Adrenal gland (tissue), 9 donors: ENCODE measurements at regions not wholly inside any gene's neighbourhood (a gene's known extent, or its start where the extent isn't known, plus 50 kb on each side); places are given as distances from the start of the nearest gene placed in this dataset.
A peak's percentile ranks its signal among the peaks of the same experiment; 100 is the strongest.

Experiments
- DNase-seq, 7 donors: peaks; one replicate each; pipeline ENCODE4 v3.0.0-alpha.2; 2019 to 2020
- H3K27ac ChIP-seq, 5 donors: fragments of 200-600 bp; sonication (generic) in 4 of 5; 1 replicate in 3 of 5; 2 replicates in 2 of 5; pipeline versions ENCODE4 v1.5.1 to v1.8.0; 2016 to 2020; ENCODE audit warnings: mild to moderate bottlenecking in 1 of 5
- H3K27me3 ChIP-seq: fragments of 200-600 bp; 2 replicates; pipeline ENCODE4 v1.8.0; 2021
- H3K36me3 ChIP-seq, 2 donors: fragments of 200-600 bp; replicated peaks in 1 of 2; 1 replicate in 1 of 2; 2 replicates in 1 of 2; pipeline versions ENCODE4 v1.5.1 to v1.8.0; 2018 to 2022
- H3K4me1 ChIP-seq, 2 donors: fragments of 200-600 bp; replicated peaks in 1 of 2; 1 replicate in 1 of 2; 2 replicates in 1 of 2; pipeline versions ENCODE4 v1.5.1 to v1.8.0; 2018 to 2021
- H3K4me3 ChIP-seq, 4 donors: fragments of 200-600 bp; sonication (generic) in 3 of 4; one replicate each; pipeline ENCODE4 v1.5.1; 2016 to 2018
- H3K9me3 ChIP-seq, 3 donors: fragments of 200-600 bp; sonication (generic) in 1 of 3; replicated peaks in 1 of 3; 1 replicate in 2 of 3; 2 replicates in 1 of 3; pipeline versions ENCODE4 v1.5.1 to v1.8.0; 2016 to 2021
- POLR2A ChIP-seq, 2 donors: fragments of 450-650 bp; IDR thresholded peaks; one replicate each; pipeline ENCODE4 v1.6.1; 2017; ENCODE audit warnings: antibody characterized with exemption in 2 of 2, mild to moderate bottlenecking in 2 of 2, moderate library complexity in 1 of 2
- WGBS, 4 donors: extraction: QIAGEN DNeasy Blood & Tissue Kit in 2 of 4; methylation state at CpG; one replicate each; pipeline versions ENCODE4 v1.1.5 to v1.1.7; 2013 to 2017; 5-methylcytosine and 5-hydroxymethylcytosine counted together
- intact Hi-C, 2 donors: fragments of 100-400 bp; cut with DNase I; formaldehyde crosslinking; loops; one replicate each; pipeline versions ENCODE4 v1.14.1 to v1.15.0; 2022 to 2023
- TF ChIP-seq, protein P1 (sequence below), 6 experiments: fragments of 450-650 bp in 4 of 6; fragments of 200-600 bp in 2 of 6; sonication (generic) in 1 of 6; IDR thresholded peaks; 1 replicate in 5 of 6; 2 replicates in 1 of 6; pipeline versions ENCODE4 v1.5.1 to v1.8.0; 2016 to 2021; ENCODE audit warnings: antibody characterized with exemption in 6 of 6, mild to moderate bottlenecking in 2 of 6, moderate library complexity in 1 of 6
- donor health status: healthy with polysubstance abuse.
- donor health status: Bipolar disorder and iron deficiency.
- donor health status: DM: yes; HTN: yes; CAD: no.
- donor health status: DM: no; HTN: no; CAD: no.
- donor health status: DM: no; HTN: no; CAD: no.

GRCh38 chr3:30428251-30428650, 178.2 kb upstream of the TGFBR2 start:
- Histone ChIP-seq H3K4me1 (peaks cover 0 to 5% of the 10 kb centered on the region in 2 donors), H3K4me3 (no peak overlapping the region), H3K27me3 (no peaks in the 10 kb centered on the region), H3K9me3 (no peaks in the 10 kb centered on the region), H3K36me3 (no peaks in the 10 kb centered on the region), H3K27ac (no peak overlapping the region)
- TF ChIP-seq, protein P1, sequence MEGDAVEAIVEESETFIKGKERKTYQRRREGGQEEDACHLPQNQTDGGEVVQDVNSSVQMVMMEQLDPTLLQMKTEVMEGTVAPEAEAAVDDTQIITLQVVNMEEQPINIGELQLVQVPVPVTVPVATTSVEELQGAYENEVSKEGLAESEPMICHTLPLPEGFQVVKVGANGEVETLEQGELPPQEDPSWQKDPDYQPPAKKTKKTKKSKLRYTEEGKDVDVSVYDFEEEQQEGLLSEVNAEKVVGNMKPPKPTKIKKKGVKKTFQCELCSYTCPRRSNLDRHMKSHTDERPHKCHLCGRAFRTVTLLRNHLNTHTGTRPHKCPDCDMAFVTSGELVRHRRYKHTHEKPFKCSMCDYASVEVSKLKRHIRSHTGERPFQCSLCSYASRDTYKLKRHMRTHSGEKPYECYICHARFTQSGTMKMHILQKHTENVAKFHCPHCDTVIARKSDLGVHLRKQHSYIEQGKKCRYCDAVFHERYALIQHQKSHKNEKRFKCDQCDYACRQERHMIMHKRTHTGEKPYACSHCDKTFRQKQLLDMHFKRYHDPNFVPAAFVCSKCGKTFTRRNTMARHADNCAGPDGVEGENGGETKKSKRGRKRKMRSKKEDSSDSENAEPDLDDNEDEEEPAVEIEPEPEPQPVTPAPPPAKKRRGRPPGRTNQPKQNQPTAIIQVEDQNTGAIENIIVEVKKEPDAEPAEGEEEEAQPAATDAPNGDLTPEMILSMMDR (IDR thresholded peaks at IDR 0.05): no peak
- no peak for TF ChIP-seq POLR2A (IDR thresholded peaks at IDR 0.05)
- no peak for DNase-seq
- intact Hi-C loops: no loop called here

- Histone ChIP-seq H3K4me3 (no peak overlapping the region), H3K9me3 (no peaks in the 10 kb centered on the region), H3K27me3 (no peaks in the 10 kb centered on the region), H3K27ac (no peak overlapping the region), H3K36me3 (no peaks in the 10 kb centered on the region), H3K4me1 (peaks cover 0 to 6% of the 10 kb centered on the region in 2 donors)
- TF ChIP-seq, protein P1 (IDR thresholded peaks at IDR 0.05): no peak
- TF ChIP-seq POLR2A (IDR thresholded peaks at IDR 0.05): no peak
- intact Hi-C loops: no loop called here
- DNase-seq: no peak
- WGBS, 4 donors: 68 to 89% (median 80%) methylated on average over 7 of the region's 7 CpGs
These were observed 170.5 kb upstream of the TGFBR2 start for GRCh38 chr3:30435861-30436331.

DNA sequence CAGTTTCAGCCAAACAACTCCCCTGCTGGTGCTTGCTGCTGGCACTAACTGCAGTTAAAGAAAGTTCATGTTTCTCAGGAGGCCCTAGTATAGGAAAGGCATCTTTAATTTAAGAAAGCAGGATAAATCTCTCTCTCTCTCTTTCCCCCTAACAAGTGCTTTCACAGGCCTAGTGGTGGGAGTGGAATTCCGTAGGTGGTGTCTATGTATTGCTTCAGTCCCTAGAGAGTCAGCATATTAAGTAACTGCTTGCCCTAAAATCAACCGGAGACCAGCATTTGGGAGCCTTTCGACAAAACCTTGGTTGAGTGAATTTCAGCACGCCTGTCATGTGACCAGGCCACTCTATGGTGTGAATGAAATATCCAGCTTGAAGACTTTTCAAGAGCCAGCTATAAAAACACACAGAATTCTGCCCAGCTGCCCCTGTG, 169.2 kb upstream of the TGFBR2 start:
- peaks cover 0 to 7% of the 10 kb centered on the region in 2 donors for H3K4me1 ChIP-seq

GRCh38 chr3:30438126-30438525, 168.3 kb upstream of the TGFBR2 start:
- WGBS, 4 donors: 81 to 90% (median 84%) methylated on average over 2 of the region's 2 CpGs

More for the DNA sequence above, 169.2 kb upstream of the TGFBR2 start:
- Histone ChIP-seq H3K9me3 (no peaks in the 10 kb centered on the region), H3K4me3 (no peak overlapping the region), H3K27ac (peak overlapping the region in 1 of 5 donors; percentile 61), H3K27me3 (no peaks in the 10 kb centered on the region), H3K36me3 (no peaks in the 10 kb centered on the region)
- no peak for TF ChIP-seq POLR2A (IDR thresholded peaks at IDR 0.05)
- TF ChIP-seq, protein P1 (IDR thresholded peaks at IDR 0.05): no peak
- intact Hi-C loops: no loop called here
- DNase-seq: peak in 5 of 7 donors; percentile 13 to 54 (median 21)
- WGBS, 4 donors: 45 to 64% (median 59%) methylated on average over 3 to 4 of the region's 4 CpGs

More at GRCh38 chr3:30438126-30438525, 168.3 kb upstream of the TGFBR2 start:
- Histone ChIP-seq H3K4me3 (no peak overlapping the region), H3K27me3 (no peaks in the 10 kb centered on the region), H3K4me1 (peaks cover 0 to 7% of the 10 kb centered on the region in 2 donors), H3K36me3 (no peaks in the 10 kb centered on the region), H3K27ac (no peak overlapping the region), H3K9me3 (no peaks in the 10 kb centered on the region)
- TF ChIP-seq, protein P1 (IDR thresholded peaks at IDR 0.05): no peak
- TF ChIP-seq POLR2A (IDR thresholded peaks at IDR 0.05): no peak
- no peak for DNase-seq
- intact Hi-C loops: no loop called here
